Neuronal stem cell (in vitro differentiated cells): ENCODE measurements at regions not wholly inside any gene's neighbourhood (a gene's known extent, or its start where the extent isn't known, plus 50 kb on each side); places are given as distances from the start of the nearest gene placed in this dataset.
A peak's percentile ranks its signal among the peaks of the same experiment; 100 is the strongest.

ENCODE experiments used
- DNase-seq: peaks from one replicate; pipeline ENCODE4 v3.0.0-alpha.2; 2013; ENCODE audit warnings: low spot score
- H2AFZ ChIP-seq: one replicate; pipeline ENCODE4 v1.6.1; 2013; ENCODE audit warnings: mild to moderate bottlenecking, low read length, inconsistent platforms
- H2AK5ac ChIP-seq: 2 replicates; pipeline ENCODE4 v1.6.1; 2013; ENCODE audit warnings: low read depth, mild to moderate bottlenecking, inconsistent platforms, low read length, moderate library complexity, mixed read lengths
- H2BK120ac ChIP-seq: 2 replicates; pipeline ENCODE4 v1.6.1; 2013; ENCODE audit warnings: low read depth, mild to moderate bottlenecking, inconsistent platforms, low read length, moderate library complexity, mixed read lengths
- H2BK12ac ChIP-seq: one replicate; pipeline ENCODE4 v1.6.1; 2013; ENCODE audit warnings: low read length, inconsistent platforms
- H2BK15ac ChIP-seq: 2 replicates; pipeline ENCODE4 v1.6.1; 2013; ENCODE audit warnings: mild to moderate bottlenecking, low read length, inconsistent platforms, mixed read lengths
- H2BK5ac ChIP-seq: one replicate; pipeline ENCODE4 v1.6.1; 2013; ENCODE audit warnings: inconsistent platforms, mild to moderate bottlenecking, low read length, moderate library complexity
- H3K14ac ChIP-seq: one replicate; pipeline ENCODE4 v1.6.1; 2013; ENCODE audit warnings: low read length, inconsistent platforms
- H3K18ac ChIP-seq: 2 replicates; pipeline ENCODE4 v1.6.1; 2013; ENCODE audit warnings: low read length, inconsistent platforms
- H3K23ac ChIP-seq: 2 replicates; pipeline ENCODE4 v1.6.1; 2013; ENCODE audit warnings: low read depth, mild to moderate bottlenecking, mixed read lengths, low read length, inconsistent platforms; ENCODE audit not compliant: poor library complexity
- H3K27ac ChIP-seq: replicated peaks from 3 replicates; pipeline ENCODE4 v1.5.1; 2013; ENCODE audit warnings: low read length, inconsistent platforms
- H3K27me3 ChIP-seq, 3 experiments: 2 replicates each; pipeline ENCODE4 v1.6.1; 2013; ENCODE audit warnings: low read length in 3 of 3, mild to moderate bottlenecking in 2 of 3, inconsistent platforms in 1 of 3, low read depth in 1 of 3, mixed read lengths in 1 of 3, moderate library complexity in 1 of 3; ENCODE audit not compliant: control insufficient read depth in 3 of 3, insufficient read depth in 3 of 3
- H3K36me3 ChIP-seq, 2 donors: replicated peaks in 1 of 2; 2 replicates each; pipeline ENCODE4 v1.6.1; 2013; ENCODE audit warnings: low read length in 2 of 2; ENCODE audit not compliant: control insufficient read depth in 2 of 2, insufficient read depth in 2 of 2
- H3K4ac ChIP-seq: 2 replicates; pipeline ENCODE4 v1.6.1; 2013; ENCODE audit warnings: inconsistent platforms, mild to moderate bottlenecking, low read length, moderate library complexity
- H3K4me1 ChIP-seq, 2 donors: 1 replicate in 1 of 2; 2 replicates in 1 of 2; pipeline ENCODE4 v1.6.1; 2013; ENCODE audit warnings: low read length in 2 of 2, low read depth in 1 of 2; ENCODE audit not compliant: control insufficient read depth in 2 of 2, insufficient read depth in 1 of 2
- H3K4me2 ChIP-seq: one replicate; pipeline ENCODE4 v1.6.1; 2013; ENCODE audit warnings: mild to moderate bottlenecking, low read length, inconsistent platforms; ENCODE audit not compliant: insufficient read depth, poor library complexity, severe bottlenecking
- H3K4me3 ChIP-seq, 2 donors: 2 replicates each; pipeline ENCODE4 v1.5.1; 2013; ENCODE audit warnings: low read length in 2 of 2, mild to moderate bottlenecking in 2 of 2, inconsistent platforms in 1 of 2, moderate library complexity in 1 of 2
- H3K79me1 ChIP-seq: one replicate; pipeline ENCODE4 v1.6.1; 2013; ENCODE audit warnings: low read depth, mild to moderate bottlenecking, inconsistent platforms, low read length, moderate library complexity
- H3K9ac ChIP-seq: one replicate; pipeline ENCODE4 v1.6.1; 2013; ENCODE audit warnings: mild to moderate bottlenecking, low read depth, low read length, inconsistent platforms; ENCODE audit not compliant: poor library complexity
- H3K9me3 ChIP-seq, 2 donors: replicated peaks in 1 of 2; 2 replicates each; pipeline versions ENCODE3 to v1.6.1; 2013; ENCODE audit warnings: low read length in 2 of 2, mild to moderate bottlenecking in 2 of 2, inconsistent platforms in 1 of 2, low read depth in 1 of 2, mixed read lengths in 1 of 2, moderate library complexity in 1 of 2; ENCODE audit not compliant: control insufficient read depth in 2 of 2, insufficient read depth in 1 of 2
- H4K8ac ChIP-seq: one replicate; pipeline ENCODE4 v1.6.1; 2013; ENCODE audit warnings: low read depth, mild to moderate bottlenecking, inconsistent platforms, low read length, moderate library complexity
- H4K91ac ChIP-seq: one replicate; pipeline ENCODE4 v1.6.1; 2013; ENCODE audit warnings: low read length, low read depth, mild to moderate bottlenecking, inconsistent platforms; ENCODE audit not compliant: poor library complexity
- WGBS, 2 donors: extraction: QIAGEN DNeasy Blood & Tissue Kit; methylation state at CpG; one replicate each; pipeline ENCODE4 v1.1.7; 2013; ENCODE audit warnings: missing lambda C conversion rate in 2 of 2, mixed read lengths in 1 of 2; ENCODE audit not compliant: insufficient read length in 2 of 2, insufficient replicate concordance in 1 of 2; ENCODE audit errors: extremely low coverage in 2 of 2; 5-methylcytosine and 5-hydroxymethylcytosine counted together

- no peak overlapping the region for H4K8ac ChIP-seq
- no peak overlapping the region for H2BK5ac ChIP-seq
- no CpG with 5 or more reads among the region's 1 CpG for WGBS, 2 donors
- no peaks in the 10 kb centered on the region for H3K9me3 ChIP-seq
- no peak overlapping the region for H2BK15ac ChIP-seq
- DNase-seq, result no peak
- H3K4me1 ChIP-seq, result no peaks in the 10 kb centered on the region
- H3K23ac ChIP-seq, result no peak overlapping the region
- H3K4me2 ChIP-seq, result no peak overlapping the region
- H2AFZ ChIP-seq, result no peak overlapping the region
- no peak overlapping the region for H2BK12ac ChIP-seq
- no peak overlapping the region for H3K9ac ChIP-seq
- H3K4ac ChIP-seq, result no peak overlapping the region
- no peak overlapping the region for H3K18ac ChIP-seq
- H3K36me3 ChIP-seq, result no peaks in the 10 kb centered on the region
- no peak overlapping the region for H2BK120ac ChIP-seq
- H3K4me3 ChIP-seq, result no peak overlapping the region
- no peaks in the 10 kb centered on the region for H3K27me3 ChIP-seq
- no peak overlapping the region for H3K27ac ChIP-seq
- no peak overlapping the region for H4K91ac ChIP-seq
- H3K79me1 ChIP-seq, result no peaks in the 10 kb centered on the region
- H2AK5ac ChIP-seq, result no peak overlapping the region
- no peak overlapping the region for H3K14ac ChIP-seq
Observed at GRCh38 chr10:62578916-62579315, 204.7 kb downstream of the ZNF365 start.

GRCh38 chr10:62580396-62580795, 206.2 kb downstream of the ZNF365 start:
- no peak overlapping the region for H2BK15ac ChIP-seq
- H2AK5ac ChIP-seq, result no peak overlapping the region
- no peaks in the 10 kb centered on the region for H3K36me3 ChIP-seq
- H3K79me1 ChIP-seq, result no peaks in the 10 kb centered on the region
- no peak overlapping the region for H3K27ac ChIP-seq
- no peaks in the 10 kb centered on the region for H3K4me1 ChIP-seq
- no peak for DNase-seq
- H3K4me3 ChIP-seq, result no peak overlapping the region
- no peak overlapping the region for H3K4ac ChIP-seq
- H4K91ac ChIP-seq, result no peak overlapping the region
- no peak overlapping the region for H2BK12ac ChIP-seq
- no peaks in the 10 kb centered on the region for H3K9me3 ChIP-seq
- no peak overlapping the region for H3K23ac ChIP-seq
- H2AFZ ChIP-seq, result no peak overlapping the region
- H2BK120ac ChIP-seq, result no peak overlapping the region
- no peak overlapping the region for H4K8ac ChIP-seq
- H3K14ac ChIP-seq, result no peak overlapping the region
- H3K27me3 ChIP-seq, result no peaks in the 10 kb centered on the region
- no peak overlapping the region for H3K9ac ChIP-seq
- H2BK5ac ChIP-seq, result no peak overlapping the region
- no peak overlapping the region for H3K18ac ChIP-seq
- H3K4me2 ChIP-seq, result no peak overlapping the region

GRCh38 chr10:62581351-62581750, 207.2 kb downstream of the ZNF365 start:
- no peaks in the 10 kb centered on the region for H3K4me1 ChIP-seq

GRCh38 chr10:62582101-62582705, 208.0 kb downstream of the ZNF365 start:
- WGBS, 2 donors, result no CpG with 5 or more reads among the region's 4 CpGs
- no peak overlapping the region for H3K4ac ChIP-seq
- no peak for DNase-seq
- H2BK12ac ChIP-seq, result no peak overlapping the region
- no peak overlapping the region for H2BK120ac ChIP-seq
- H3K23ac ChIP-seq, result no peak overlapping the region
- H2BK15ac ChIP-seq, result no peak overlapping the region
- no peak overlapping the region for H3K18ac ChIP-seq
- no peak overlapping the region for H3K9ac ChIP-seq
- H3K9me3 ChIP-seq, result no peaks in the 10 kb centered on the region
- no peaks in the 10 kb centered on the region for H3K36me3 ChIP-seq
- no peak overlapping the region for H2AK5ac ChIP-seq
- no peak overlapping the region for H3K27ac ChIP-seq
- no peaks in the 10 kb centered on the region for H3K27me3 ChIP-seq
- no peak overlapping the region for H3K4me3 ChIP-seq
- no peaks in the 10 kb centered on the region for H3K79me1 ChIP-seq
- no peak overlapping the region for H4K8ac ChIP-seq
- H3K4me1 ChIP-seq, result no peaks in the 10 kb centered on the region
- H4K91ac ChIP-seq, result no peak overlapping the region
- no peak overlapping the region for H3K4me2 ChIP-seq
- H2BK5ac ChIP-seq, result no peak overlapping the region
- no peak overlapping the region for H3K14ac ChIP-seq
- H2AFZ ChIP-seq, result no peak overlapping the region

More at GRCh38 chr10:62581351-62581750, 207.2 kb downstream of the ZNF365 start:
- no peak overlapping the region for H3K4ac ChIP-seq
- H2BK120ac ChIP-seq, result no peak overlapping the region
- H3K4me3 ChIP-seq, result no peak overlapping the region
- H4K8ac ChIP-seq, result no peak overlapping the region
- H3K14ac ChIP-seq, result peak overlapping the region; percentile 21
- WGBS, 2 donors, result no CpG with 5 or more reads among the region's 3 CpGs
- no peaks in the 10 kb centered on the region for H3K36me3 ChIP-seq
- no peak overlapping the region for H3K27ac ChIP-seq
- no peaks in the 10 kb centered on the region for H3K79me1 ChIP-seq
- no peaks in the 10 kb centered on the region for H3K27me3 ChIP-seq
- no peak overlapping the region for H2BK15ac ChIP-seq
- no peak overlapping the region for H3K23ac ChIP-seq
- no peaks in the 10 kb centered on the region for H3K9me3 ChIP-seq
- H3K9ac ChIP-seq, result no peak overlapping the region
- no peak overlapping the region for H2BK12ac ChIP-seq
- no peak overlapping the region for H3K18ac ChIP-seq
- no peak overlapping the region for H2AFZ ChIP-seq
- no peak overlapping the region for H2BK5ac ChIP-seq
- H4K91ac ChIP-seq, result no peak overlapping the region
- peak overlapping the region; percentile 53 for H2AK5ac ChIP-seq
- no peak overlapping the region for H3K4me2 ChIP-seq
- DNase-seq, result no peak
